NCI-H524 (cell line): ENCODE measurements at regions not wholly inside any gene's neighbourhood (a gene's known extent, or its start where the extent isn't known, plus 50 kb on each side); places are given as distances from the start of the nearest gene placed in this dataset.
"Not testable (repeated sequence)": the region's sequence is repeated elsewhere in the genome, so short reads cannot be mapped to it uniquely, and the experiment has no call there.

ENCODE experiments used
- DNase-seq, 2 experiments: peaks; one replicate each; lab custom pipeline; 2025; lab: John Stamatoyannopoulos, UW

DNA sequence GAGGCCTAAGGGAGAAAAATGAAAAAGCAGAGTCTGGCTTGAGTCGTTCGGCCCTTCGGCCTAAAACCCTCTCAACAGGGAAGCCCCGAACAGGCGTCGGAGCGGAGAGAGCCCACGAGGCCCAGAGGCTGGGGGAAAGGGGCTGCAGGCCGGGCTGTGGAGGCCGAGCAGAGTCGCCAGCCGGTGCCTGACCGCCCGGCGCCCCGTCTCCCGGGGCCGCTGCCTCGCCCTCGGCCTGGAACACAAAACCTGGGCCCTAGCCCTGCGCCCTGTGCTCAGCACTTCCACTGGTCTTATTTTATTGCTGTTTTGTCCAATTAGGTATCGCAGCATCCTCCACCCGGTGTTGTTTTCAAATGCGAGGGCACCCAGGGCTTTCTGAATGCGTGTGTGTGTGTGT, 110.1 kb upstream of the FOXD4L5 start:
- DNase-seq: not testable (repeated sequence)

DNA sequence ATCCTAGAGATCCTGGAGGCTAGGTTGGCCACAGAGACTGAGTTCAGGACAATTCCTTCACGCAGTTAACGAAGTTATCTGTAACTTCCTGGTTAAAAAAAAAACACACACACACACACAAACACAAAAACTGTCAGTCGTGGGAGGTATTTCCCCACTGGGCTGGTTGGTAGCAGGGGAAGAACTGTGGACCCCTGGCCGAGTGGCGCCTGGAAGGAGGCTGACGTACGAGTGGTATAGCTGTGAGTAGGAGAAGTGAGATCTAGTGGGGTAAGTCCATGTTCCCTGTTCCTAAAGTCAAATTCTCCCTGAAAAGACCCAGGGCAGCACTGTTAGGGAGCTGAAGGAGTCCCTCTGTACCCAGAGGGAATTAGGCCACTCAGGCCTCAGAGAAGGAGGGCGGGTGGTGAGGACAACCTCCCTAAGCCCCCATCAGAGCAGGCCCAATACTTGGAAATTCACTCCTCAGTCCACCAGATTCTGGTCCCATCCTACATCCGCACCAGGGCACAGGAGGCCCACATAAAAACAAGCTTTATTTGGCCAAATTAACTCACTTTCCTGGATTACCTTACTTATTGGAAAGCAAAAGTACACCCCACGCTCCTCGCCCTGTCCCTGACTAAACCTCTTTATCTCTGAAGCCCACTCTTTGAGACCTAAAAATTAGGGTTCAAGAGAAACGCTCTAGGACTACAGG, 108.3 kb upstream of the FOXD4L5 start:
- DNase-seq: not testable (repeated sequence)

DNA sequence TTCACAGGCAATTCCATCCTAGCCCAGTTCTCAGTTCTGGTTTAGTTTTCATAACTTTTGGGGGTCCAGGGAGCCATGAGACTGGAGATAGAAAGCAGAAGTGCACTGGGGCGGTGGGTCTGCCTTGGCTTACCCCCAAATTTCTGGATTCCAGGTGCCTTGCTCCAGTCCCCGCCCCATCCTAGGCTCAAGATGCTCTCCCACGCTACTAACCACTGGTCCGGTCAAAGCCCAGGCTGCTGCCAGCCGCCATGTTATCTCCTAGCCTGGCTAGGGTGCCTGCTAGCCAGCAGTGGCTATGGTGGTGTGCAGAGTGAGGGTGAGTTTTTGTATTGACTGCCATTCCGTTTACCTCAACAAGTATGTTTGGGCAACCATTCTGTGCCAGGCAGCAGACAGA, 107.6 kb upstream of the FOXD4L5 start:
- not testable (repeated sequence) for DNase-seq

DNA sequence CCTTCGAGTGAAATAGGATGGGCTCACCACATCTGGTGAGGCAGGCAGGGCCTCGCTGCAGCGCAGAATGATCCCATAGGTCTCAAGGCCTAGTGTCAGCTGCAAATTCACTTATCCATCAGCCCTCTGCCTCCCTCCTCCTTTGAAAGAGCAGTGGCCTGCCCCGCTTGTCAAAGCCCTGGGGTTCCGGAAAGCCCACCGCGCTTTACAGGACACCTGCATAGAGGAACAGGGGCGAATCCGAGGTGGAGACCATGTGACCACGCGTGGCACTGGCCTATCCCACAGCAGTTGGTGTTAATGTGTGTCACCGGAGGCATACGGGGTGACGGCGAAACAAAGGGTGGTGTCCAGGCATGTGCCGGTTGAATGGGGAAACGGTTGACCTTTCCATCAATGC, 104.7 kb upstream of the FOXD4L5 start:
- DNase-seq: not testable (repeated sequence)

DNA sequence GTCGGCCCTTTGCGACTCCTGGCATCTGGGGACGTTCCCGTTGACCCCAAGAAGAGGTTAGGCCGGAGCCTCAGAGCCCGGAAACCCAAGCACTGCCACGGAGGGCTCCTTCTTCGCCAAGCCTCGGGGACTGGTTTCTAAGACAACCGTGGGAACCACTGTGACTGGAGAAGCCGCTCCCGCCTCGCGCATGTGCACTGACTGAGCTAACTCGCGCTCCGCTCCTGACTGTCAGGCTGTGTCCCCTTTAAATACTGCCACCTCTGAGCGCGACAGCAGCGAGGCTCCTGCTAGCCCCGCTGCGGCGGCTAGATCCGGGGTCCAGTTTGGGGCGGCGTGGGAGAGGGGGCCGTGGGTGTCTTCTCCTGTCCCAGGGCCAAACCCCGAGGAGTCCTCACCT, 104.2 kb upstream of the FOXD4L5 start:
- DNase-seq: not testable (repeated sequence)

DNA sequence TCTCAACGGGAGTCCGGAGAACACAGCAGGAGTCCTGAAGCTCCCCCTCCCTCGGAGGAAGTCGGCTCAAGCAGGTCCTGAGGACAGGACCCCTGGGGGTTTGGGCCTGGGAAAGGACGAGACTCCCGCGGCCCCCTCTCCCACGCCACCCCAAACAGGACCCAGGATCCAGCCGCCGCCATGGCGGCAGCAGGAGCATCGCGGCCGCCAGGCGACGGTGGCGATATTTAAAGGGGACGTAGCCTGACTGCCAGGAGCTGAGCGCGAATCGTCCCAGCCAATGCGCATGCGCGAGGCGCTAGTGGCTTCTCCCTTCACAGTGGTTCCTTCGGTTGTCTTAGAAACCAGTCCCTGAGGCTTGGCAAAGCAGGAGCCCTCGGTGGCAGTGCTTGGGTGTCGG, 101.7 kb upstream of the FOXD4L5 start:
- not testable (repeated sequence) for DNase-seq

DNA sequence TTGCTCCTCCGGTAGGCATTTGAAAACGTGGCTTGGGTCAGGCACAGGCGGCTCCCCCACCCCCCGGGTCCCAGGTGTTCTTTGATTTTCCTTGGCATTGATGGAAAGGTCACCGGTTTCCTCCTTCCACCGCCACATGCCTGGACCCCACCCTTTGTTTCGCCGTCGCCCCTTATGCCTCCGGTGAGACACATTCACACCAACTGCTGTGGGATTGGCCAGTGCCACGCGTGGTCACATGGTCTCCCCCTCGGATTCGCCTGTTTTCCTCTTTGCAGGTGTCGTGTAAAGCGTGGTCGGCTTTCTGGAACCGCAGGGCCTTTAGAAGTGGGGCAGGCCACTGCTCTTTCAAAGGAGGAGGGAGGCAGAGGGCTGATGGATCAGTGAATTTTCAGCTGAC, 101.2 kb upstream of the FOXD4L5 start:
- not testable (repeated sequence) for DNase-seq

DNA sequence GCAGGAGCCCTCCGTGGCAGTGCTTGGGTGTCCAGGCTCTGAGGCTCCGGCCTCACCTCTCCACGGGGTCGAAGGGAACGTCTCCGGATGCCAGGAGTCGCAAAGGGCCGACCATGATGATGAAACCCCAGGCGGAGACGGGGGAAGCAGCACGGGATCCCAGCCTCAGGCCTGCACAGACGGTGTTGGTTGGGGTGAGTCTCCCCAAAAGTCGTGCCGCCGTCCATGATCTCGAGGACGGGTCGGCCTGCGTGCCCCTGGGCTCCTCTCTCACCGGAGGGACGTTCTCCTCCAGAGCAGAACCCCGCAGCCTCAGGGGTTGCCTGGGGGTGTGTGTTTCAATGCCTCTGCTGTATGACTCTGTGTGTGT, 100.6 kb upstream of the FOXD4L5 start:
- not testable (repeated sequence) for DNase-seq

DNA sequence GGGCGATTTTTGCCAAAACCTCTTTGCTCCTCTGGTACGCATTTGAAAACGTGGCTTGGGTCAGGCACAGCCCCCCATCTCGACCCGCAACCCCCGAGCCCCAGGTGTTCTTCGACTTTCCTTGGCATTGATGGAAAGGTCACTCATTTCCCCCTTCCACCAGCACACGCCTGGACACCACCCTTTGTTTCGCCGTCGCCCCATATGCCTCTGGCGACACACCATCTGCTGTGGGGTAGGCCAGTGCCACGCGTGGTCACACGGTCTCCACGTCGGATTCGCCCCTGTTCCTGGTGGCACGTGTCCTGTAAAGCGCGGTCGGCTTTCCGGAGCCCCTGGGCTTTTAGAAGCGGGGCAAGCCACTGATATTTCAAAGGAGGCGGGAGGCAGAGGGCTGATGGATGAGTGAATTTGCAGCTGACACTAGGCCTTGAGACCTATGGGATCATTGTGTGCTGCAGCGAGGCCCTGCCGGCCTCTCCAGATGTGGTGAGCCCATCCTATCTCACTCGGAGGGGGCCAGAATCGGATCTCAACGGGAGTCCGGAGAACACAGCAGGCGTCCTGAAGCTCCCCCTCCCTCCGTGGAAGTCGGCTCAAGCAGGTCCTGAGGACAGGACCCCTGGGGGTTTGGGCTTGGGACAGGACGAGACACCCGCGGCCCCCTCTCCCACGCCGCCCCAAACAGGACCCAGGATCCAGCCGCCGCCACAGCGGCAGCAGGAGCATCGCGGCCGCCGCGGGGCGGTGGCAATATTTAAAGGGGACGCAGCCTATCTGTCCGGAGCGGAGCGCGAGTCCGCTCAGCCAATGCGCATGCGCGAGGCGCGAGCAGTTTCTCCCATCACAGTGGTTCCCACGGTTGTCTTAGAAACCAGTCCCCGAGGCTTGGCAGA, 100.0 kb upstream of the FOXD4L5 start:
- DNase-seq: not testable (repeated sequence)

DNA sequence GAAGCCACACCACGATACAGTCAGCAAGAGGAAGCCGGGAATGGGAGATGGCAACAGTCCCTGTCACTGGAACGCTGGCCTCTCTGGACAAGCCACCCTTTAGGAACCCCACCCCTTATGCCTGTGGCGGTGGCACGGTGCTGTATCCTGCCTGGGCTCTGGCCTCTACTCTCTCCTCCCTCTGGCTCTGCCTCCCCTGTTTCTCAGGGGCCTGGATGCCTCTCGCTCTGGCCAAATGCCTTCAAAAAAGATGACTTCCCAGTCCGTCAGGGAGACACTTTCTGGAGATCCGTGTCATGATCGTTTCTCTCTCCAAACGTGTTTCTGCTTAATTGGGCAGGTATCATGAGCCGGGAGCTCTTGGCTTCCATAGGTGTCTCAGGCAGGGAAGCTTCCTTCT, 99.1 kb upstream of the FOXD4L5 start:
- DNase-seq: not testable (repeated sequence)

DNA sequence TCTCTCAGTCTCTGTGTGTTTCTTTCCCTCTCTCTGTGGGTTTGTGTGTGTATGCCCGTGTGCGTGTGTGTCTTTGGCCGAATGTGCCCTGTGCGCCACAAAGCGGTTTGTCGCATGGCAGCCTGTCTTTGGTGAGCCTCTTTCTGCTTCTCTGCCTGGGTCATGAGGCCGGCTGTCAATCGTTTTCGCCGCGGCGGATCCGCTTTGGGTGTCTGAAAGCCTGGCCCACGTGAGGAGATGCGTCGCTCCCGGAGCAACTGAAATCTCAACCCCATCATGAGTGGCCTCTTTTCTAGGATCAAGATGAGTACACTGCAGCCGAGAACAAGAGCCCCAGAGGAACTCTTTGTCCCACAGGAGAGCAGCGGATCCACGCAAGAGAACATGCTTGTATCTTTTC, 98.6 kb upstream of the FOXD4L5 start:
- DNase-seq: not testable (repeated sequence)

DNA sequence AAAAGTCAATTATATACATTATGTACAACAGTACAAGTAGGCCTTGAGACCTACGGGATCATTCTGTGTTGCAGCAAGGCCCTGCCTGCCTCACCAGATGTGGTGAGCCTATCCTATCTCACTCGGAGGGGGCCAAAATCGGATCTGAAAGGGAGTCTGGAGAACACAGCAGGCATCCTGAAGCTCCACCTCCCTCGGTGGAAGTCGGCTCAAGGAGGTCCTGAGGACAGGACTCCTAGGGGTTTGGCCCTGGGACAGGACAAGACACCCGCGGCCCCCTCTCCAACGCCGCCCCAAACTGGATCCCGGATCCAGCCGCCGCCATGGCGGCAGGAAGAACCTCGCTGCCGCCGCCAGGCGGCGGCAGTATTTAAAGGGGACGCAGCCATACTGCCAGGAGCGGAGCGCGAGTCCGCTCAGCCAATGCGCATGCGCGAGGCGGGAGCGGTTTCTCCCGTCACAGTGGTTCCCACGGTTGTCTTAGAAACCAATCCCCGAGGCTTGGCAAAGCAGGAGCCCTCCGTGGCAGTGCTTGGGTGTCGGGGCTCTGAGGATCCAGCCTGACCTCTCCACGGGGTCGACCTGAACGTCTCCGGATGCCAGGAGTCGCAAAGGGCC, 97.8 kb upstream of the FOXD4L5 start:
- DNase-seq: not testable (repeated sequence)
